Astrocyte of the spinal cord (primary cell): ENCODE measurements at regions not wholly inside any gene's neighbourhood (a gene's known extent, or its start where the extent isn't known, plus 50 kb on each side); places are given as distances from the start of the nearest gene placed in this dataset.

Experiments
- DNase-seq: peaks from one replicate; pipeline ENCODE4 v3.0.0; 2011; ENCODE audit warnings: low read depth, low spot score
- H3K4me3 ChIP-seq: 2 replicates; pipeline ENCODE4 v1.5.1; 2011; ENCODE audit warnings: low read depth, mild to moderate bottlenecking, low read length, moderate library complexity
- CTCF ChIP-seq: IDR thresholded peaks from 2 replicates; pipeline ENCODE4 v1.5.1; 2012; ENCODE audit warnings: low read depth, mild to moderate bottlenecking, low read length, inconsistent platforms
- in situ Hi-C: cut with HindIII; loops from 2 replicates; pipeline ENCODE4 v1.10.0; 2017; ENCODE audit warnings: low sequenced_read_pairs

- no peak for DNase-seq
- TF ChIP-seq CTCF = no peak
- in situ Hi-C loops = no loop called here
- no peak overlapping the region for H3K4me3 ChIP-seq
Measured at GRCh38 chr7:113633073-113633472, 285.7 kb downstream of the PPP1R3A start.

GRCh38 chr7:113628948-113629847, 289.6 kb downstream of the PPP1R3A start:
- H3K4me3 ChIP-seq = no peak overlapping the region
- in situ Hi-C loops = no loop called here
- no peak for TF ChIP-seq CTCF
- DNase-seq = no peak

- DNase-seq = no peak
- H3K4me3 ChIP-seq = no peak overlapping the region
- in situ Hi-C loops = no loop called here
- no peak for TF ChIP-seq CTCF
Measured at GRCh38 chr7:113625494-113626102, 293.2 kb downstream of the PPP1R3A start.

- DNase-seq = no peak
- TF ChIP-seq CTCF = no peak
- H3K4me3 ChIP-seq = no peak overlapping the region
- in situ Hi-C loops = no loop called here
Measured at GRCh38 chr7:113622796-113623195, 296.0 kb downstream of the PPP1R3A start.

- in situ Hi-C loops = no loop called here
- DNase-seq = no peak
- no peak for TF ChIP-seq CTCF
- no peak overlapping the region for H3K4me3 ChIP-seq
Measured at GRCh38 chr7:113610572-113610971, 308.2 kb downstream of the PPP1R3A start.

GRCh38 chr7:113608782-113609181, 310.0 kb downstream of the PPP1R3A start:
- in situ Hi-C loops = no loop called here
- no peak for DNase-seq
- no peak overlapping the region for H3K4me3 ChIP-seq
- no peak for TF ChIP-seq CTCF
